H1 (cell line): ENCODE measurements at regions not wholly inside any gene's neighbourhood (a gene's known extent, or its start where the extent isn't known, plus 50 kb on each side); places are given as distances from the start of the nearest gene placed in this dataset.

Experiments used
- CHD2 ChIP-seq: IDR thresholded peaks from 2 replicates; pipeline ENCODE4 v1.6.1; 2012; ENCODE audit warnings: low read length, improper control_type of control experiment
- KDM4A ChIP-seq: IDR thresholded peaks from one replicate; pipeline ENCODE4 v1.7.1; 2012; ENCODE audit warnings: low read depth, mild to moderate bottlenecking, moderate library complexity, low read length, inconsistent platforms; ENCODE audit not compliant: severe bottlenecking
- NRF1 ChIP-seq: IDR thresholded peaks from 2 replicates; pipeline ENCODE4 v1.6.1; 2011; ENCODE audit warnings: mild to moderate bottlenecking, low read depth, low read length, improper control_type of control experiment
- ZNF274 ChIP-seq: IDR thresholded peaks from 2 replicates; pipeline ENCODE4 v1.7.0; 2012; ENCODE audit warnings: low read length, borderline replicate concordance; ENCODE audit errors: extremely low read depth
- TF ChIP-seq, protein P1 (sequence below), 3 experiments: IDR thresholded peaks; 1 replicate in 2 of 3; 2 replicates in 1 of 3; pipeline versions ENCODE4 v1.5.1 to v1.6.1; 2011; ENCODE audit warnings: low read length in 3 of 3, mild to moderate bottlenecking in 3 of 3, inconsistent platforms in 2 of 3, low read depth in 1 of 3, moderate library complexity in 1 of 3; ENCODE audit not compliant: insufficient read depth in 1 of 3; ENCODE audit errors: control extremely low read depth in 1 of 3

GRCh38 chr5:105581988-105582690, 2019.5 kb upstream of the NUDT12 start (continued):
- no peak for TF ChIP-seq KDM4A
- TF ChIP-seq CHD2, result no peak
- TF ChIP-seq, protein P1, sequence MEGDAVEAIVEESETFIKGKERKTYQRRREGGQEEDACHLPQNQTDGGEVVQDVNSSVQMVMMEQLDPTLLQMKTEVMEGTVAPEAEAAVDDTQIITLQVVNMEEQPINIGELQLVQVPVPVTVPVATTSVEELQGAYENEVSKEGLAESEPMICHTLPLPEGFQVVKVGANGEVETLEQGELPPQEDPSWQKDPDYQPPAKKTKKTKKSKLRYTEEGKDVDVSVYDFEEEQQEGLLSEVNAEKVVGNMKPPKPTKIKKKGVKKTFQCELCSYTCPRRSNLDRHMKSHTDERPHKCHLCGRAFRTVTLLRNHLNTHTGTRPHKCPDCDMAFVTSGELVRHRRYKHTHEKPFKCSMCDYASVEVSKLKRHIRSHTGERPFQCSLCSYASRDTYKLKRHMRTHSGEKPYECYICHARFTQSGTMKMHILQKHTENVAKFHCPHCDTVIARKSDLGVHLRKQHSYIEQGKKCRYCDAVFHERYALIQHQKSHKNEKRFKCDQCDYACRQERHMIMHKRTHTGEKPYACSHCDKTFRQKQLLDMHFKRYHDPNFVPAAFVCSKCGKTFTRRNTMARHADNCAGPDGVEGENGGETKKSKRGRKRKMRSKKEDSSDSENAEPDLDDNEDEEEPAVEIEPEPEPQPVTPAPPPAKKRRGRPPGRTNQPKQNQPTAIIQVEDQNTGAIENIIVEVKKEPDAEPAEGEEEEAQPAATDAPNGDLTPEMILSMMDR (IDR thresholded peaks at IDR 0.05; ENCODE audit: control extremely low read depth in 1 of 3, insufficient read depth in 1 of 3, low read depth in 1 of 3, low read length in 3 of 3), result no peak
- no peak for TF ChIP-seq ZNF274
- TF ChIP-seq NRF1, result no peak
